ENCODE measurements at regions not wholly inside any gene's neighbourhood (a gene's known extent, or its start where the extent isn't known, plus 50 kb on each side); places are given as distances from the start of the nearest gene placed in this dataset.

DNA sequence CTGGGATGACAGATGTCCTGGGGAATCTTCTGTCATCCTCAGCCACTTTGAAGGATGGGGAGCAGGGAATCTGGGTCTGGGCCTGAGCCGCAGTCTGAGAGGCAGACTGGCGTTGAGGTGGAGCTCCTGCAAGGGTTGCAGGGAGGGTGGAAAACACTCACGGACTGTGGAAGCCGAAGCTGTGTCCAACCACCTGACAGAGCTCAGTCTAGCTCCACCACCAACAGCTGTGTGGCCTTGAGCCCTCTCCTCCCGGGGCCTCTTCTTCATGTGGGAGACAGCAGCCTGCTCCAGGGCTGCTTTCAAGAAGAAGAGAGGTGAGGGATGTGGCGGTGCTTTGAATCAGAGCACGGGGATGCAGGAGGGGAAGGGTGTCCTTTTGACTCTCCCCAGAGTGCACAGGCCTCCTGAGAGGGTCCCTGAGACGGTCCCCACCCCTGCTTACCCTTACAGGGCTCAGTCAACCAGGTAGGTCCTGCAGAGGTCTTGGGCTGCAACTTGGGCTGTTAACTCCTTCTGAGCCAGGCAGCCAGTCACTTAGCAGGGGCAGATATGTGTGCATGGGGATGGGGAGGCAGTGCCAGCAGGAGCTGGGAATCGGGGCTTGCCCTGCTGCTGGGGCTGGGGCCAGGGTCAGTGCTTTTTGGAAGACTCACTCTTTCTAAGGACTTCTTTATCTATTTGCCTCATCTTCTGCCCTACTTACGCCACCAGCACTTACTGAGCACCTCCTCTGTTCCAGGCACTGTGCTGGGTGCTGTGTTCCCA is 216.3 kb downstream of the PTPRU start:
- no peak for DNase-seq (ENCODE audit: low spot score in 2 of 2)
- no peaks in the 10 kb centered on the region for H3K36me3 ChIP-seq
- TF ChIP-seq, protein P1, sequence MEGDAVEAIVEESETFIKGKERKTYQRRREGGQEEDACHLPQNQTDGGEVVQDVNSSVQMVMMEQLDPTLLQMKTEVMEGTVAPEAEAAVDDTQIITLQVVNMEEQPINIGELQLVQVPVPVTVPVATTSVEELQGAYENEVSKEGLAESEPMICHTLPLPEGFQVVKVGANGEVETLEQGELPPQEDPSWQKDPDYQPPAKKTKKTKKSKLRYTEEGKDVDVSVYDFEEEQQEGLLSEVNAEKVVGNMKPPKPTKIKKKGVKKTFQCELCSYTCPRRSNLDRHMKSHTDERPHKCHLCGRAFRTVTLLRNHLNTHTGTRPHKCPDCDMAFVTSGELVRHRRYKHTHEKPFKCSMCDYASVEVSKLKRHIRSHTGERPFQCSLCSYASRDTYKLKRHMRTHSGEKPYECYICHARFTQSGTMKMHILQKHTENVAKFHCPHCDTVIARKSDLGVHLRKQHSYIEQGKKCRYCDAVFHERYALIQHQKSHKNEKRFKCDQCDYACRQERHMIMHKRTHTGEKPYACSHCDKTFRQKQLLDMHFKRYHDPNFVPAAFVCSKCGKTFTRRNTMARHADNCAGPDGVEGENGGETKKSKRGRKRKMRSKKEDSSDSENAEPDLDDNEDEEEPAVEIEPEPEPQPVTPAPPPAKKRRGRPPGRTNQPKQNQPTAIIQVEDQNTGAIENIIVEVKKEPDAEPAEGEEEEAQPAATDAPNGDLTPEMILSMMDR (IDR thresholded peaks at IDR 0.05): no peak
- TF ChIP-seq POLR2A (IDR thresholded peaks at IDR 0.05) (no peak), EP300 (IDR thresholded peaks at IDR 0.05) (no peak)
- H3K27me3 ChIP-seq: no peaks in the 10 kb centered on the region
- H3K4me3 ChIP-seq: no peak overlapping the region
- H3K27ac ChIP-seq: no peak overlapping the region
- WGBS, 2 donors: 57 to 67% methylated on average over 9 to 10 of the region's 10 CpGs
- peaks cover 0 to 3% (median 0%) of the 10 kb centered on the region in 4 donors for H3K4me1 ChIP-seq
- peaks cover 0 to 7% (median 0%) of the 10 kb centered on the region in 4 donors for H3K9me3 ChIP-seq

DNA sequence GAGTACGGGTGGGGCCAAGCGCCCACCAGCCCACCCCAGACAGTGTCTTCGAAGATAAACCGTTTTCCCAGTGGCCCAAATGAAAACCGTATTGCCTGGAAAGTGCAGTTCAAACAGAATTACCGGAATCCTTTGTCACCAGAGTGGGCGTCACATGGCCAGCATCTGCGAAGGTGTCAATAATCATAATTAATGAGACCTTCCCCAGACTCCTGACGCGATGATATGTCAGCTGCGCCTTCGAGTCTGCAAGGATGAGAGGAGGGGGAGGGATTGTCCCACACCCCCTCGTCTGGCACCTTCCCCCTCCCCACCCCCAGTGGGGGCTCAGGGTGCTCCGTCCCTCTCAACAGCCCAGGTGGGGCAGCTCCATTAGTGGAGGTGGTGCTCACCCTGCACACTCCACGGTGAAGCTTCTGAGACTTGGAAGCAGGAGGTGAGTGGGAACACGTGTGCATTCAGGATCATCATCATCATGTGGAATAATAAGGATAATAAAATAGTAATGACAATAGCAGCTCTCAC is 215.1 kb downstream of the PTPRU start:
- Histone ChIP-seq H3K36me3 (no peaks in the 10 kb centered on the region), H3K9me3 (peaks cover 0 to under 1% (median 0%) of the 10 kb centered on the region in 4 donors), H3K27ac (no peak overlapping the region), H3K27me3 (no peaks in the 10 kb centered on the region), H3K4me3 (no peak overlapping the region), H3K4me1 (peaks cover 0 to 3% (median 0%) of the 10 kb centered on the region in 4 donors)
- no peak for DNase-seq (ENCODE audit: low spot score in 2 of 2)
- 69 to 76% methylated on average over 15 to 16 of the region's 16 CpGs for WGBS, 2 donors
- TF ChIP-seq POLR2A (IDR thresholded peaks at IDR 0.05) (no peak), EP300 (IDR thresholded peaks at IDR 0.05) (no peak)
- TF ChIP-seq, protein P1 (IDR thresholded peaks at IDR 0.05): no peak

DNA sequence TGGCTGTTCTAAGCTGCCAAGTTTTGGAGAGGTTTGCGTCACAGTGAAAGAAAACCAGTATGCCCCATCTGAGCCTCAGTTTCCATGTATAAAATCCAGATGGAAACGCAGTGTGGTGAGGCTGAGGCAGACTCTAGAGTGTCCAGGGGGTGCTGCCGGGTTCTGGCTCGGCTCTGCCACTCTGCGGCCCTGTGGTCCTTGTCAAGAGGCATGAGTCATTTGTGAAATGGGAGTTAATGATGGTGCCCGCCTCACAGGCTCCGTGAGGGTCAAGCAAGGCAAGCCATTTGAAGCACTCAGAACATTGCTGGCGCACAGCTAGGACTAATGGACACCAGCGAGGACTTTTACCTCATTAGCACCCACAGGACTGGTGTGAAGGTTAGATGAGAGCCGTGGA is 214.3 kb downstream of the PTPRU start:
- Histone ChIP-seq H3K4me3 (no peak overlapping the region), H3K36me3 (no peaks in the 10 kb centered on the region), H3K27me3 (no peaks in the 10 kb centered on the region), H3K27ac (no peak overlapping the region), H3K9me3 (no peaks in the 10 kb centered on the region), H3K4me1 (peaks cover 0 to 3% (median 0%) of the 10 kb centered on the region in 4 donors)
- no peak for DNase-seq (ENCODE audit: low spot score in 2 of 2)
- TF ChIP-seq POLR2A (IDR thresholded peaks at IDR 0.05) (no peak), EP300 (IDR thresholded peaks at IDR 0.05) (no peak)
- TF ChIP-seq, protein P1 (IDR thresholded peaks at IDR 0.05): no peak
- WGBS, 2 donors: 75 to 82% methylated on average over 10 of the region's 10 CpGs

DNA sequence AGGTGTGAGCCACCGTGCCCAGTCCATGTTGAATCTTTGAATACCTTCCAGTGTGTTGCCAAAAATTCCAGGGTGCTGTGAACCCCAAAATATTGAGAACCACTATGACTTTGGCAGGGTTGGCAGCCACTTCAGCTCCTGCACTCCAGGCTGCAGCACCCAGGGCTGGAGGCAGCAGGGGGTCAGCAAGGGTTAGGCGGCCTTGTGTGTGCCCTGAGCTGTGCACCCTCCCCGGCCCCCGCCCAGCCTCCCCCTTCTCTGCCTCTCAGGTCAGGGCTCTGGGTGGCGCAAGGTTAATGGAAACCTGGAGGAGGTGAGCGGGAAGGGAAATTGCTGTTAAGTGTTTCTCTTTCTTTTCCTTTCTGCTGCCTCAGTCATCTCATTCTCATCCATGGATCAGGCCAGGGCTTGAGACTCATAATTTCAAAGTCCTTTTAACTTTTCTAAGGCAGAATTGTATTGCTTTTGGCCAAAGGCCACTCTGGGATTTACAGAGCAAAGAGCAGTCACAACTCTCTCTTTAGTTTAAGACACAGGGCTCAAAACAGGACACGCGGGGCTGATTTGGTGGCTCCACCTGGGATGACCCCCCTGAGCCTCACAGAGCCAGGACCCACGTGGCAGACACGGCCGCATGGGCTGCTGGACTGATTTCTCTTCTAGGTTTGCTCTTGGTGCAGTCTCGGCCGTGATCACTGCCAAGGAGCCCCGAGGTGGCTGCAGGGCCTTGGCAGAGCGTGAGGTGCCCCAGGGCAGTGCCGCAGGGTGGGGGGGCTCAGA is 212.3 kb downstream of the PTPRU start:
- DNase-seq (ENCODE audit: low spot score in 2 of 2): no peak

More for the DNA sequence above, 212.3 kb downstream of the PTPRU start:
- Histone ChIP-seq H3K4me3 (no peak overlapping the region), H3K9me3 (no peaks in the 10 kb centered on the region), H3K27me3 (peaks cover 0 to 19% of the 10 kb centered on the region in 2 donors), H3K36me3 (no peaks in the 10 kb centered on the region), H3K27ac (no peak overlapping the region), H3K4me1 (peaks cover 0 to 3% (median 0%) of the 10 kb centered on the region in 4 donors)
- WGBS, 2 donors: 73 to 80% methylated on average over 16 of the region's 16 CpGs
- TF ChIP-seq POLR2A (IDR thresholded peaks at IDR 0.05) (no peak), EP300 (IDR thresholded peaks at IDR 0.05) (no peak)
- TF ChIP-seq, protein P1 (IDR thresholded peaks at IDR 0.05): no peak
